ENCODE measurements at regions not wholly inside any gene's neighbourhood (a gene's known extent, or its start where the extent isn't known, plus 50 kb on each side); places are given as distances from the start of the nearest gene placed in this dataset.
"Not testable (repeated sequence)": the region's sequence is repeated elsewhere in the genome, so short reads cannot be mapped to it uniquely, and the experiment has no call there.

DNA sequence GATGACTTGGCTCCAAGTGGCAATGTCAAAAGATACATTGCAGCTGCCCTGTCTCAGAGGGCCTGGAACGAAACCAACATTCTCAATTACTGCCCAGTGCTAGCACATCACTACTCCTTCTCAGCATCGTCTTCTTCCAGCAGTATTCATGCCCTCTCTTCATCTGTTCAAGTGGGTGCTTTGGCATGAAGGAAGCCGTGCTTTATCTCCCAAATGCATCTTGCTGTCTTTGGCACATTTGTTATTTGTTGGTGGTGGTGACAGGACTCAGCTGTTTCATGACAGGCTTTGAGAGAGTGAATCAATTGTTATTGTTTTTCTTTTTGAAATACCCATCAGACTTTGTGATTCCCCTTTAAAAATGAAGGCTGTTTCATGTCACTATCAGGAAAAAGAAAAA is 1506.4 kb downstream of the KHDRBS2 start:
- H3K9me2 ChIP-seq (ENCODE audit: insufficient read depth); H3F3A ChIP-seq (ENCODE audit: insufficient read depth, low read depth); H3K4me3 ChIP-seq; H3K4me2 ChIP-seq; H3K27ac ChIP-seq; H3K27me3 ChIP-seq (ENCODE audit: insufficient read depth, low read depth); CTCF ChIA-PET; H3K36me3 ChIP-seq (ENCODE audit: low read depth); H3K9me3 ChIP-seq (ENCODE audit: insufficient read depth, low read depth); BruUV-seq (replicated peaks); H3K4me1 ChIP-seq (replicated peaks; ENCODE audit: insufficient read depth); POLR2A ChIA-PET (ENCODE audit: unreplicated experiment); H4K20me1 ChIP-seq (ENCODE audit: insufficient read depth); intact Hi-C loops (cut with micrococcal nuclease; ENCODE audit: unreplicated experiment); H3K79me2 ChIP-seq (ENCODE audit: low read depth); DNase-seq; H2AFZ ChIP-seq: not testable (repeated sequence)

DNA sequence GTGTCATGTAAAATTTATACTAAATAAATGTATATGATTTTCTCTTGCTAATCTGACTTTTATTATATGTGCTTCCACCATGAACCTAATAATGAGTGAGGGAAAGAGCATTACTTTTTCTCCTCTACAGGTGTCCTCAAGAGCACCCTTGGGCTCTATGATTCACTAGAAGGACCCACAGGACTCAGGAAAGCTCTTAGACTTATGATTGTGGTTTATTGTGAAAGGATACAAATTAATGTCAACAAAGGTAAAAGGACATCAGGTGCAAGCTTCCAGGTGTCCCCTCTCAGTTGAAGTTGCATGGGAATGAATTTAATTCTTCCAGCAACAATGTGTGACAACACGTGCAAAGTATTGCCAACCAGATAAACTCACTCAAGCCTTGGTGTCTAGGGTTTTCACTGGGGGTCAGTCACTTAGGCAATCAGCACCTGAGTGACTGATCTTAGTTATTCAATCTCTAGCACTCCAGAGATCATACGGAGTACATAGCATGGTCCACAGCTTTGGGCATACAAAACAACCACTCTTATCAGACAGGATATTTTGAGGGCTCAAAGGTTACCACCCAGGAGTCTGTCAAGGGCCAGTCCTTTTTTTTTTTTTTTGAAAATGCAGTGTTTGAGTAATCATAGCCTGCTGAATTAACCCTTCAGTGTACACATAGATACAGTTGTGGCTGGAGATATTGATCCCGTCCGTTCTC is 1518.1 kb downstream of the KHDRBS2 start:
- intact Hi-C loops (cut with micrococcal nuclease; ENCODE audit: unreplicated experiment); DNase-seq; H3K9me2 ChIP-seq (ENCODE audit: insufficient read depth); BruUV-seq (replicated peaks); H4K20me1 ChIP-seq (ENCODE audit: insufficient read depth); H3K27ac ChIP-seq; H3K27me3 ChIP-seq (ENCODE audit: insufficient read depth, low read depth); POLR2A ChIA-PET (ENCODE audit: unreplicated experiment); H3K4me2 ChIP-seq; H3K4me1 ChIP-seq (replicated peaks; ENCODE audit: insufficient read depth); H3F3A ChIP-seq (ENCODE audit: insufficient read depth, low read depth); H3K36me3 ChIP-seq (ENCODE audit: low read depth); CTCF ChIA-PET; H3K79me2 ChIP-seq (ENCODE audit: low read depth); H3K9me3 ChIP-seq (ENCODE audit: insufficient read depth, low read depth); H3K4me3 ChIP-seq; H2AFZ ChIP-seq: not testable (repeated sequence)

DNA sequence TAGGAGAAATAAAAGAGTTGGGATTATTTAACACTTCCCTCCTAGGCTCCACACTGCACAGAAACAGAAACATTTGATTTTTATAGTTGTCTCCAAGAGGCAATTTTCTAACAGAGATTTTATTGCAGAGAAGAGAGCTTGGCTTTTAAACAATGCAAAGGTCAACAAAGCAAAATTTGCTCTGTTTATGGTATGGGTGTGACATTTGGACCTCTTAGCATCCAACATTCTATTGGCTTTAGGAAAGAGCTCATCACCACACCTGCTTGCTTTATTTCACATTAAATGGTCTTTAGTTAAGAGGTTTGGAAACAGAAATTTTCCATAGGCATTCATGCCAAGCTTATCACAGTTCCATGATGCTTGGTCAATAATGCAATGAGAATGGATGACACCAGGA is 1520.7 kb downstream of the KHDRBS2 start:
- H3K4me1 ChIP-seq (replicated peaks; ENCODE audit: insufficient read depth); H4K20me1 ChIP-seq (ENCODE audit: insufficient read depth); H2AFZ ChIP-seq; H3K36me3 ChIP-seq (ENCODE audit: low read depth); H3K79me2 ChIP-seq (ENCODE audit: low read depth); H3K9me2 ChIP-seq (ENCODE audit: insufficient read depth); H3F3A ChIP-seq (ENCODE audit: insufficient read depth, low read depth); H3K27me3 ChIP-seq (ENCODE audit: insufficient read depth, low read depth); POLR2A ChIA-PET (ENCODE audit: unreplicated experiment); BruUV-seq (replicated peaks); DNase-seq; H3K9me3 ChIP-seq (ENCODE audit: insufficient read depth, low read depth); intact Hi-C loops (cut with micrococcal nuclease; ENCODE audit: unreplicated experiment); H3K4me3 ChIP-seq; H3K27ac ChIP-seq; CTCF ChIA-PET; H3K4me2 ChIP-seq: not testable (repeated sequence)

DNA sequence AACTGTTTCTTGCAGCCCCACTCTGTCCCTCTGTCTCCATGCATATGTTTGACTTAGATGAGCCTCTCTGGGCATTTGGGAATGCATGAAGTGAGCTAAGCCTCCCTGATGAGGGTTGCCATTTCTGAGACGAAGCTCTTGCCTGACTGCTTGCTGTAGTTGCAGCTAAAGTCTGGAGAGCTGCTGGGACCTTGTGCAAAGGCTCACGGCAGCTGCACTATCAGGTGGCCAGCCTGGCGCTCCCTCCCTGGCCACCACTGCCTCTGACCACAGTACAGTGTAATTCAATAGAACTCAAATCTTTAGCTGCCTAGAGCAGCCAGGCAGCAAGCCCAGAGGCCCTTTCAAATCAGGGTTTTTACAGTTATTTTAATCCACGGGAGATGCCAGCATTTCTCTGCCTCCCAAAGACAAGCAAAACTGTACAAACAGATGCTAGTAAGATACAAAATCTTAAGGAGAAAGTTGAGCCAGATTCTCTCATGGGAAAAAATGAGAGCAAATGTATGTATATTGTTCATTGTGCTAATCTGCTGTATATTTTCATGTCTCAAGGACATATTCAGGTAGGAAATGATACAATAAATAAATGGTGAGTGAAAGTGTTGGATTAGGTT is 1522.5 kb downstream of the KHDRBS2 start:
- H2AFZ ChIP-seq; H3F3A ChIP-seq (ENCODE audit: insufficient read depth, low read depth); H3K4me1 ChIP-seq (replicated peaks; ENCODE audit: insufficient read depth); CTCF ChIA-PET; BruUV-seq (replicated peaks); DNase-seq; H3K4me3 ChIP-seq; H3K79me2 ChIP-seq (ENCODE audit: low read depth); H3K36me3 ChIP-seq (ENCODE audit: low read depth); H4K20me1 ChIP-seq (ENCODE audit: insufficient read depth); H3K4me2 ChIP-seq; H3K9me2 ChIP-seq (ENCODE audit: insufficient read depth); POLR2A ChIA-PET (ENCODE audit: unreplicated experiment); H3K27me3 ChIP-seq (ENCODE audit: insufficient read depth, low read depth); H3K27ac ChIP-seq; intact Hi-C loops (cut with micrococcal nuclease; ENCODE audit: unreplicated experiment); H3K9me3 ChIP-seq (ENCODE audit: insufficient read depth, low read depth): not testable (repeated sequence)

DNA sequence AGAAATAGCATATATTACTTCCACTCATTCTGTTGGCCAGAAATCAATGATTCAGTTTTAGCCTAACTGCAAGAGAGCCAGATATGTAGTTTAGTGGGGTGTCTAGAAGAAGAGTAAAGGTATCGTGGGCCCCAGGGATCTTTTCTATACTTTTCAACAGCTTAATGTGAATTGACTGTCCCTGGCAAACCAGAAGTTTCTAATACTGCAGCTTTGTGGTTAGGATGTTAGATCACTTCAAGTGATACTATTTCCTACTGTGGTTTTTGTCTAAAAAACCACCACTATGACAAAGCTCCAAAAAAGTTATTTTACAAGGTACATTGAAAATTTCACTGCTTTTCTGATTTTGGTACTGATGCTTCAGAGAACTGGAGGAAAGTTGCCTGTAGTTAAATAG is 1525.1 kb downstream of the KHDRBS2 start:
- H3K4me3 ChIP-seq; H3K36me3 ChIP-seq (ENCODE audit: low read depth); CTCF ChIA-PET; H4K20me1 ChIP-seq (ENCODE audit: insufficient read depth); BruUV-seq (replicated peaks); H3F3A ChIP-seq (ENCODE audit: insufficient read depth, low read depth); H2AFZ ChIP-seq; H3K79me2 ChIP-seq (ENCODE audit: low read depth); POLR2A ChIA-PET (ENCODE audit: unreplicated experiment); H3K4me2 ChIP-seq; DNase-seq; H3K27ac ChIP-seq; H3K4me1 ChIP-seq (replicated peaks; ENCODE audit: insufficient read depth); H3K27me3 ChIP-seq (ENCODE audit: insufficient read depth, low read depth); intact Hi-C loops (cut with micrococcal nuclease; ENCODE audit: unreplicated experiment); H3K9me2 ChIP-seq (ENCODE audit: insufficient read depth); H3K9me3 ChIP-seq (ENCODE audit: insufficient read depth, low read depth): not testable (repeated sequence)

DNA sequence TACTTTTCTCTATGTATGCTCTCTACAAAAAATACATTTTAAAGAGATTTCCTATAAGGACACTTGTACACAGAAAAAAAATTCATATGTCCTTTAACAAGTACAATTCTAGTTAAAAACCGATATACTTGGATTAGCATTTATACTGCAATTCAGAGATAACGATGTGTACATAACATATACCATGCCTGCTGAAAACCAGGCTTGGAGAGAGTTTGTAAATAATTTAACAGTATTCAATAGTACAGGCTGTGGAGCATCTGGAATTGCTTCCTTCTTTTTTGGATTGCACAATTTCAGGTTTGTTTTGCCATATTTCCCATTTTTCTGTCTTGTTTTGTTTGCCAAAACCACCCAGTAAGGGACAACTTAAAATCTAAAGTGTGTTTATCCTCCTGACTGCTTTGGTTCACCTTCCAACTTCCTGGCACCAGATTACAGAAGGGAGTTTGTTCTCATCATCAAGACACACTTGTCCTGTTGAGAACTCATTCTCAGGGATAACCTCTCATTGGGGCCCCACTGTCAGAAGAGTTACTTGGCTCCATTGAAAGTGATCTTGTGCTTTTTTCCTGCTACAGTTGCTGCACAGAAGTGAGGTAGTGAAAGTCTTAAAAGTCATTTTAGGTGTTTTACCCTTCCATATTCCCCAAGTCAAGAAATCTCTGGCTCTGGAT is 1526.7 kb downstream of the KHDRBS2 start:
- DNase-seq; POLR2A ChIA-PET (ENCODE audit: unreplicated experiment); H3K27ac ChIP-seq; intact Hi-C loops (cut with micrococcal nuclease; ENCODE audit: unreplicated experiment); H3K36me3 ChIP-seq (ENCODE audit: low read depth); H2AFZ ChIP-seq; H3K27me3 ChIP-seq (ENCODE audit: insufficient read depth, low read depth); H3F3A ChIP-seq (ENCODE audit: insufficient read depth, low read depth); H3K4me3 ChIP-seq; H3K9me2 ChIP-seq (ENCODE audit: insufficient read depth); H4K20me1 ChIP-seq (ENCODE audit: insufficient read depth); H3K4me2 ChIP-seq; CTCF ChIA-PET; BruUV-seq (replicated peaks); H3K9me3 ChIP-seq (ENCODE audit: insufficient read depth, low read depth); H3K4me1 ChIP-seq (replicated peaks; ENCODE audit: insufficient read depth); H3K79me2 ChIP-seq (ENCODE audit: low read depth): not testable (repeated sequence)

DNA sequence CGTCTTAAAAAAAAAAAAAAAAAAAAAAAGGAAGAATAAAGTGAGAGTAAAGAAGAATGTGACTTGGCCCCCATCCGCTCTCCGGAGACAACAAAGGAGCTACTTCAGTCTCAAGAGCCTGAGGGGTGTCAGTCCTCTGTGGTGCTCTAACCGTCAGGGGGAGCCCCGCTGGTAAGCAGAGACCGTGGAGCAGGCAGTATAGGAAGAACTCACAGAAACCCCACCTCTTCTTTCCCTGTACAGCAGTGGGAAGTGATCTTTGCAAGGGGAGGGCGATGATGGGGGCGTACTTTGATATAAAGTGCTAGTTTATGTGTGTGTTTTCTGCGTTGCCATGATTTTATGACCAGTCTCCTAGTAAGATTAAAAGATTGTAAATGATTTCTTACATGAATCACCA is 1527.3 kb downstream of the KHDRBS2 start:
- H3F3A ChIP-seq (ENCODE audit: insufficient read depth, low read depth); H4K20me1 ChIP-seq (ENCODE audit: insufficient read depth); DNase-seq; H3K27me3 ChIP-seq (ENCODE audit: insufficient read depth, low read depth); H3K4me1 ChIP-seq (replicated peaks; ENCODE audit: insufficient read depth); H2AFZ ChIP-seq; H3K27ac ChIP-seq; H3K9me2 ChIP-seq (ENCODE audit: insufficient read depth); BruUV-seq (replicated peaks); H3K36me3 ChIP-seq (ENCODE audit: low read depth); intact Hi-C loops (cut with micrococcal nuclease; ENCODE audit: unreplicated experiment); H3K9me3 ChIP-seq (ENCODE audit: insufficient read depth, low read depth); POLR2A ChIA-PET (ENCODE audit: unreplicated experiment); H3K79me2 ChIP-seq (ENCODE audit: low read depth); H3K4me3 ChIP-seq; CTCF ChIA-PET; H3K4me2 ChIP-seq: not testable (repeated sequence)

Measured in PC-9 (cell line).